ENCODE measurements at regions not wholly inside any gene's neighbourhood (a gene's known extent, or its start where the extent isn't known, plus 50 kb on each side); places are given as distances from the start of the nearest gene placed in this dataset.
"Not testable (repeated sequence)": the region's sequence is repeated elsewhere in the genome, so short reads cannot be mapped to it uniquely, and the experiment has no call there.

DNA sequence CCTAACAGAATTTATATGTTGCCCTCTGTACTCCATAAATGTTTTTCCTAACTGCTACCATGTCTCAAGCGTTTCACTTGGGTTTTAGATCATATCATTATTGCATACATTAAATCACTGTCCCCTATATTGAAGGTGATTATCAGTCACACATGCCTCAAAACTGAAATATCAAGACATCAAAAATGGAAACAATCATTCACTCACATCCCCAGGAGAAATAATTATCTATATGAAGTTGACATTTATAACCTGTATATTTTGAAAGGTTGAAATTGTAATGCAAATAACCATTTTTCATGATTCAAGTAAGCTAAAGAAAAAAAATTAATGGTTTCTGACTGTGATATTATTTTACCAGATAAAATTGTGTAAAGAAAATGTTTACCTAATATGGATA, 1695.0 kb downstream of the SLITRK1 start:
- H3K9ac ChIP-seq (ENCODE audit: insufficient read length): no peak overlapping the region
- H3K4me3 ChIP-seq: no peak overlapping the region
- DNase-seq (ENCODE audit: low read depth, low spot score): no peak
- no peaks in the 10 kb centered on the region for H3K9me3 ChIP-seq (ENCODE audit: low read depth, low read length)
- H3K36me3 ChIP-seq (ENCODE audit: insufficient read depth, low read length): no peaks in the 10 kb centered on the region
- no peak for TF ChIP-seq EZH2 (IDR thresholded peaks at IDR 0.05)
- TF ChIP-seq FOXP2 (optimal IDR thresholded peaks at IDR 0.05; ENCODE audit: control extremely low read depth, extremely low read length, insufficient read depth): no peak
- TF ChIP-seq POLR2AphosphoS5 (IDR thresholded peaks at IDR 0.05; ENCODE audit: borderline replicate concordance, low read depth, low read length): no peak
- no peak overlapping the region for H3K27ac ChIP-seq

DNA sequence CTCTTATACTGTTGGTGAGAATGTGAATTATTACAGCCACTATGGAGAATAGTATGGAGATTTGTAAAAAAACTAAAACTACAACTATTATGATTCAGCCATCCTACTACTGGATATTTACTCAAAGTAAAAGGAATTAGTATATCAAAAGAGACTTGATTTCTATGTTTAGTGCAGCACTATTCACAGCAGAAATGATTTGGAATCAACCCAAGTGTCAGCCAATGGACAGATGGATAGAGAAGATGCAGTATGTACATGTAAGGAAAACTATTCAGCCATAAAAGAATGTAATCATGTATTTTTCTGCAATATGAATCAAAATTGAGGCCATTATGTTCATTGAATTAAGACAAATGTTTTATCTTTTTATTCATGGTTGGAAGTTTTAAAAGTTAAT, 1705.5 kb downstream of the SLITRK1 start:
- Histone ChIP-seq H3K27ac (no peak overlapping the region), H3K4me3 (no peak overlapping the region), H3K36me3 (ENCODE audit: insufficient read depth, low read length) (no peaks in the 10 kb centered on the region), H3K9ac (ENCODE audit: insufficient read length) (no peak overlapping the region), H3K9me3 (ENCODE audit: low read depth, low read length) (no peaks in the 10 kb centered on the region)
- TF ChIP-seq FOXP2 (optimal IDR thresholded peaks at IDR 0.05; ENCODE audit: control extremely low read depth, extremely low read length, insufficient read depth) (no peak), POLR2AphosphoS5 (IDR thresholded peaks at IDR 0.05; ENCODE audit: borderline replicate concordance, low read depth, low read length) (no peak), EZH2 (IDR thresholded peaks at IDR 0.05) (no peak)
- no peak for DNase-seq (ENCODE audit: low read depth, low spot score)

DNA sequence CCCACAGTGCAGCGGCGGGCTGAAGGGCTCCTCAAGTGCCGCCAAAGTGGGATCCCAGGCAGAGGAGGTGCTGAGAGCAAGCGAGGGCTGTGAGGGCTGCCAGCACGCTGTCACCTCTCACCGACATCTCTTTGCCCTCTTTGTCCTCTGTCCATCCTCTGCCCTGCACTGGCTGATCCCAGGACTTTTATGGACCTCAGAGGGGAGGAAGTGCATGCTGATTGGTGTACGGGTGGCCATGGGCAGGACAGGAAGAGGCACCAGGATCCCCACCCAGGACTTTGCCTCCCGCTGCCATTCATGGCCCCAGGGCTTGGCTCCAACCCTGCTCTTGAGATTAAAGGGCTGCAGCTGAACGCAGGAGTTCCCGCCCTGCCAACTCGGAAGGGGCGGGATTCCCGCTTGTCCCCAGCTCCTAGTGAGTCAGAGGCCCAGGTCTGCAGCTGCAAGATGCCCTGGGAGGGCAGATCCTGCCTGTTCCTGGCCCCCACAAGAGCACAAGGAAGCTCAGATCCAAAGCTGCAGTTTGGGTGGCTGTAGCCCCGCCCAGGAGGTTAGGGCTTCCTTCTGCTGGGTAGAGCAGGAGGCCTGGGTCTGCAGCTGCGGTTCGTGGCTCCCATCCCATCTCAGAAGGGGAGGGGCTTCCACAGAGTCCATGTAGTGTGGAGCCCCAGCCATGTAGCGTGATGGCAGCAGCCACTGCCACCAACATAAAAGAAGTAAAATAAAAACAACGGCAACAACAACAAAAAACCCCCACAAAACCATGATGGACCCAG, 1716.7 kb downstream of the SLITRK1 start:
- H3K9me3 ChIP-seq (ENCODE audit: low read depth, low read length): no peaks in the 10 kb centered on the region
- no peaks in the 10 kb centered on the region for H3K36me3 ChIP-seq (ENCODE audit: insufficient read depth, low read length)
- TF ChIP-seq FOXP2 (optimal IDR thresholded peaks at IDR 0.05; ENCODE audit: control extremely low read depth, extremely low read length, insufficient read depth) (no peak), POLR2AphosphoS5 (IDR thresholded peaks at IDR 0.05; ENCODE audit: borderline replicate concordance, low read depth, low read length) (no peak), EZH2 (IDR thresholded peaks at IDR 0.05) (no peak)
- DNase-seq (ENCODE audit: low read depth, low spot score): no peak
- H3K9ac ChIP-seq (ENCODE audit: insufficient read length): no peak overlapping the region
- H3K27ac ChIP-seq: no peak overlapping the region
- no peak overlapping the region for H3K4me3 ChIP-seq

DNA sequence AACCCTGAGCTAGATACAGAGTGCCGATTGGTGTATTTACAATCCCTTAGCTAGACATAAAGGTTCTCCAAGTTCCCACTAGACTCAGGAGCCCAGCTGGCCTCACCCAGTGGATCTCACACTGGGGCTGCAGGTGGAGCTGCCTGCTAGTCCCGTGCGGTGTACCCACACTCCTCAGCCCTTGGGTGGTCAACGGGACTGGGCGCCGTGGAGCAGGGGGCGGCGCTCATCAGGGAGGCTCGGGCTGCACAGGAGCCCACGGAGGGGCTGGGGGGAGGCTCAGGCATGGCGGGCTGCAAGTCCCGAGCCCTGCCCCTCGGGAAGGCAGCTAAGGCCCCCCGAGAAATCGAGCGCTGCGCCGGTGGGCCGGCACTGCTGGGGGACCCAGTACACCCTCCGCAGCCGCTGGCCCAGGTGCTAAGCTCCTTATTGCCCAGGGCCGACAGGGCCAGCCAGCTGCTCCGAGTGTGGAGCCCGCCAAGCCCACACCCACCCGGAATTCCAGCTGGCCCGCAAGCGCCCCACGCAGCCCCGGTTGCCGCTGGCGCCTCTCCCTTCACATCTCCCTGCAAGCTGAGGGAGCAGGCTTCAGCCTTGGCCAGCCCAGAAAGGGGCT, 1717.4 kb downstream of the SLITRK1 start:
- H3K9me3 ChIP-seq (ENCODE audit: low read depth, low read length); H3K9ac ChIP-seq (ENCODE audit: insufficient read length); H3K36me3 ChIP-seq (ENCODE audit: insufficient read depth, low read length); H3K27ac ChIP-seq; DNase-seq (ENCODE audit: low read depth, low spot score); H3K4me3 ChIP-seq: not testable (repeated sequence)

DNA sequence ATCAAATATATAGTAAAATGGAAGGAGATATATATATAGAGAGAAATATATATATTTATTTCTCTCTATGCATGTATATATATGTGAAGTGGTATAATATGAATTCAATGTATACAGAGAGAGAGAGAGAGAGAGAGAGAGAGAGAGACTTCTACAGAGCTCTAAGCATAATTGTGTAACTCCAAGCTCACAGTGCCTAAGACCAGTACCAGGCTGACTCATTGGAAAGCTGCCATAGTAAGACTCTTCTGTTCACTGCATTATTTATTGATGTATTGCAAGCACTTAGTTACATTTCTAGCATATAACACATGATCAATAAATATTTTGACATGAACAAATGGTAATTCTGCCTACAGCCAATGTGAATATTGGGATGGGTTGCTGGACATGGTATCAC, 1734.7 kb downstream of the SLITRK1 start:
- no peak overlapping the region for H3K4me3 ChIP-seq
- H3K9ac ChIP-seq (ENCODE audit: insufficient read length): no peak overlapping the region
- no peak for TF ChIP-seq POLR2AphosphoS5 (IDR thresholded peaks at IDR 0.05; ENCODE audit: borderline replicate concordance, low read depth, low read length)
- no peak for TF ChIP-seq EZH2 (IDR thresholded peaks at IDR 0.05)
- no peak for TF ChIP-seq FOXP2 (optimal IDR thresholded peaks at IDR 0.05; ENCODE audit: control extremely low read depth, extremely low read length, insufficient read depth)
- H3K36me3 ChIP-seq (ENCODE audit: insufficient read depth, low read length): no peaks in the 10 kb centered on the region
- no peak overlapping the region for H3K27ac ChIP-seq
- no peak for DNase-seq (ENCODE audit: low read depth, low spot score)
- H3K9me3 ChIP-seq (ENCODE audit: low read depth, low read length): no peaks in the 10 kb centered on the region

DNA sequence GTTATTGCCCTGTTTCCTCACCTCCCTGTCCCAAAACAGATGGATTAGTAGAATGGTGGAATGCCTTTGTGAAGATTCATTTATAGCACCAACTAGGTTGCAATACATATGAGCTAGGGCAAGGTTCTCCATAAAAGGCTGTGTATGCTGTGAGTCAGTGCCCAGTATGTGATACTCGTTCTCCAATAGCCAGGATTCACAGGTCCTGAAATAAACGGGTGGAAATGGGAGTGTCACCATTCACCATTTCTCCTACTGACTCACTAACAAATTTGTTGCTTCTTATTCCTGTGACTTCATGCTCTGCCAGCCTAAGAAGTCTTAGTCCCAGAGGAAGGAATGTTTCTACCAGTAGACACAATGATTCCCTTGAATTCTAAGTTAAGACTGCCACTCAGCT, 1745.4 kb downstream of the SLITRK1 start:
- no peak overlapping the region for H3K9ac ChIP-seq (ENCODE audit: insufficient read length)
- DNase-seq (ENCODE audit: low read depth, low spot score): no peak
- H3K4me3 ChIP-seq: no peak overlapping the region
- no peak overlapping the region for H3K27ac ChIP-seq
- TF ChIP-seq POLR2AphosphoS5 (IDR thresholded peaks at IDR 0.05; ENCODE audit: borderline replicate concordance, low read depth, low read length) (no peak), FOXP2 (optimal IDR thresholded peaks at IDR 0.05; ENCODE audit: control extremely low read depth, extremely low read length, insufficient read depth) (no peak), EZH2 (IDR thresholded peaks at IDR 0.05) (no peak)
- H3K36me3 ChIP-seq (ENCODE audit: insufficient read depth, low read length): no peaks in the 10 kb centered on the region
- no peaks in the 10 kb centered on the region for H3K9me3 ChIP-seq (ENCODE audit: low read depth, low read length)

DNA sequence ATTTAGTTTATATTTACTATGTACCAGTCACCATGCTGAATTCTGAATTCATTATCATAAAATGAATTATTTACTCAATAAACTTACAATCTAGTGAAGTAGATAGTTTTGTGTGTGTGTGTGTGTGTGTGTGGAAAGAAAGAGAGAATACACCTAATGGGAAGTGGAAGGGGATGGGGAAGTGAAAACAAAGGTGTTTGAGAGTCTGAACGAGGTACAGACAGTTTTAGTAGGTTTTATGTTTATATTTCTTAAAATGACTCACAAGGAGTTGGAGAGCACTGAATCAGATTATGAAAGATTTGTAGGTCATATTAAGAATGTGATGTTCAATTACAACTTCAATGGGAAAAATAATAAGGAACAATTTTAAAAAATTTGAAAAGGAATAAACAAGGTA, 1753.0 kb downstream of the SLITRK1 start:
- Histone ChIP-seq H3K4me3 (no peak overlapping the region), H3K27ac (no peak overlapping the region), H3K9ac (ENCODE audit: insufficient read length) (no peak overlapping the region), H3K9me3 (ENCODE audit: low read depth, low read length) (no peaks in the 10 kb centered on the region), H3K36me3 (ENCODE audit: insufficient read depth, low read length) (no peaks in the 10 kb centered on the region)
- TF ChIP-seq POLR2AphosphoS5 (IDR thresholded peaks at IDR 0.05; ENCODE audit: borderline replicate concordance, low read depth, low read length) (no peak), FOXP2 (optimal IDR thresholded peaks at IDR 0.05; ENCODE audit: control extremely low read depth, extremely low read length, insufficient read depth) (no peak), EZH2 (IDR thresholded peaks at IDR 0.05) (no peak)
- no peak for DNase-seq (ENCODE audit: low read depth, low spot score)

DNA sequence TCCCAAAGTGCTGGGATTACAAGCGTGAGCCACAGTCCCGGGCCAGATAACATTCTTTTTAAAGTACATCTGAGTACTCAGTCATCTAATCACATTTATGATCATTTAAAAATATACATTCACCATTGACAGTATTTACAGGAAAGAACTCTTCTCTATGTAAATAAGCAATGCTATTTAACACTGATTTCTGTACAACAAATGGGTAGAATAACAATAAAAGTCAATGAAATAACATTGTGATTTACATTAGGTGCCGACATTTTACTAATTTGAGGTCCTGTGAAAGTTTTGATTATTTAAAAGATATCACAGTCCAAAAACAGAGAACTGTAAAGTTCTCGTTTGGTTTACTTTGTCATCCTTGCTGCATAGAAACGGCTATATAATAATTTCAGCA, 1763.7 kb downstream of the SLITRK1 start:
- Histone ChIP-seq H3K27ac (no peak overlapping the region), H3K4me3 (no peak overlapping the region), H3K9ac (ENCODE audit: insufficient read length) (no peak overlapping the region), H3K36me3 (ENCODE audit: insufficient read depth, low read length) (no peaks in the 10 kb centered on the region), H3K9me3 (ENCODE audit: low read depth, low read length) (no peaks in the 10 kb centered on the region)
- DNase-seq (ENCODE audit: low read depth, low spot score): no peak
- TF ChIP-seq EZH2 (IDR thresholded peaks at IDR 0.05) (no peak), FOXP2 (optimal IDR thresholded peaks at IDR 0.05; ENCODE audit: control extremely low read depth, extremely low read length, insufficient read depth) (no peak), POLR2AphosphoS5 (IDR thresholded peaks at IDR 0.05; ENCODE audit: borderline replicate concordance, low read depth, low read length) (no peak)

Measured in SK-N-MC (cell line).